CD4-positive, alpha-beta T cell (primary cell): ENCODE measurements at regions not wholly inside any gene's neighbourhood (a gene's known extent, or its start where the extent isn't known, plus 50 kb on each side); places are given as distances from the start of the nearest gene placed in this dataset.

Source experiments
- ATAC-seq: fragments of 200-7000 bp; cut with Tn5 transposase; one replicate; pipeline ENCODE4 v1.10.0; 2022; ENCODE audit warnings: mild to moderate bottlenecking; ENCODE audit not compliant: poor library complexity
- CTCF ChIA-PET: fragments of 350-600 bp; sonication (Branson Sonifier 250); formaldehyde crosslinking; loops from one replicate; lab custom pipeline; 2021; ENCODE audit warnings: antibody characterized with exemption, inconsistent platforms; lab: Charles Lee
- POLR2A ChIA-PET: fragments of 350-600 bp; sonication (Branson Sonifier 250); formaldehyde crosslinking; loops from one replicate; lab custom pipeline; 2021; ENCODE audit warnings: antibody characterized with exemption, inconsistent platforms; lab: Charles Lee
- DNase-seq, 14 experiments: peaks; one replicate each; pipeline ENCODE4 v3.0.0-alpha.2; 2013 to 2020; ENCODE audit warnings: mixed read lengths in 2 of 14
- H3K27ac ChIP-seq, 2 donors: one replicate each; pipeline versions ENCODE4 v1.5.1 to v1.7.0; 2013; ENCODE audit warnings: low read length in 2 of 2, low read depth in 1 of 2, mild to moderate bottlenecking in 1 of 2
- H3K27me3 ChIP-seq, 2 experiments: 1 replicate in 1 of 2; 2 replicates in 1 of 2; pipeline versions ENCODE4 v1.6.1 to v1.7.0; 2013; ENCODE audit warnings: low read length in 2 of 2, control low read depth in 1 of 2, mild to moderate bottlenecking in 1 of 2, moderate library complexity in 1 of 2; ENCODE audit not compliant: insufficient read depth in 2 of 2, control insufficient read depth in 1 of 2
- H3K36me3 ChIP-seq: one replicate; pipeline ENCODE4 v1.6.1; 2013; ENCODE audit warnings: low read length, control low read depth; ENCODE audit not compliant: insufficient read depth
- H3K4me1 ChIP-seq: one replicate; pipeline ENCODE4 v1.6.1; 2013; ENCODE audit warnings: low read length, control low read depth; ENCODE audit not compliant: insufficient read depth
- H3K4me3 ChIP-seq: one replicate; pipeline ENCODE4 v1.5.1; 2013; ENCODE audit warnings: mild to moderate bottlenecking, low read length, moderate library complexity
- H3K9me3 ChIP-seq, 2 experiments: 1 replicate in 1 of 2; 2 replicates in 1 of 2; pipeline versions ENCODE4 v1.6.1 to v1.7.0; 2013; ENCODE audit warnings: low read length in 2 of 2, mild to moderate bottlenecking in 2 of 2, control low read depth in 1 of 2, moderate library complexity in 1 of 2; ENCODE audit not compliant: control insufficient read depth in 1 of 2, insufficient read depth in 1 of 2
- H3K27ac Mint-ChIP-seq: one replicate; pipeline ENCODE4 v1.8.0; 2020; ENCODE audit warnings: mixed read lengths
- H3K27me3 Mint-ChIP-seq: one replicate; pipeline ENCODE4 v1.8.0; 2021; ENCODE audit warnings: mixed read lengths
- H3K36me3 Mint-ChIP-seq: one replicate; pipeline ENCODE4 v1.8.0; 2021; ENCODE audit warnings: low read depth, mixed read lengths
- H3K4me1 Mint-ChIP-seq: one replicate; pipeline ENCODE4 v1.8.0; 2021; ENCODE audit warnings: low read depth, mixed read lengths
- H3K4me3 Mint-ChIP-seq: one replicate; pipeline ENCODE4 v1.8.0; 2020; ENCODE audit warnings: mild to moderate bottlenecking, mixed read lengths
- H3K9me3 Mint-ChIP-seq: one replicate; pipeline ENCODE4 v1.8.0; 2020; ENCODE audit warnings: mixed read lengths
- CTCF ChIP-seq: fragments of 200-600 bp; IDR thresholded peaks from one replicate; pipeline ENCODE4 v1.8.0; 2022; ENCODE audit warnings: antibody characterized with exemption, mild to moderate bottlenecking
- intact Hi-C, 2 experiments: fragments of 100-400 bp; cut with DNase I in 1 of 2; cut with micrococcal nuclease in 1 of 2; formaldehyde crosslinking; loops; one replicate each; pipeline versions ENCODE4 v1.15.1 to v1.9.0; 2023 to 2025; cut with DNase I, micrococcal nuclease

GRCh38 chr17:71428897-71429296, 691.9 kb upstream of the SOX9 start:
- no peak for TF ChIP-seq CTCF
- DNase-seq = no peak
- ATAC-seq = no peak
- no peaks in the 10 kb centered on the region for H3K27me3 Mint-ChIP-seq
- Histone ChIP-seq H3K36me3 (no peaks in the 10 kb centered on the region), H3K27ac (no peak overlapping the region), H3K27me3 (no peaks in the 10 kb centered on the region), H3K4me1 (no peaks in the 10 kb centered on the region), H3K4me3 (no peak overlapping the region), H3K9me3 (no peaks in the 10 kb centered on the region)
- H3K4me1 Mint-ChIP-seq = no peaks in the 10 kb centered on the region
- H3K4me3 Mint-ChIP-seq = no peak overlapping the region
- H3K36me3 Mint-ChIP-seq = no peaks in the 10 kb centered on the region
- H3K27ac Mint-ChIP-seq = no peak overlapping the region
- ChIA-PET CTCF (no interaction called here), POLR2A (no interaction called here)
- intact Hi-C loops = no loop called here
- H3K9me3 Mint-ChIP-seq = peaks cover 11% of the 10 kb centered on the region

GRCh38 chr17:71430281-71430680, 690.5 kb upstream of the SOX9 start:
- H3K36me3 Mint-ChIP-seq = no peaks in the 10 kb centered on the region
- Histone ChIP-seq H3K27ac (no peak overlapping the region), H3K4me3 (no peak overlapping the region), H3K27me3 (no peaks in the 10 kb centered on the region), H3K9me3 (no peaks in the 10 kb centered on the region), H3K4me1 (no peaks in the 10 kb centered on the region), H3K36me3 (no peaks in the 10 kb centered on the region)
- ChIA-PET POLR2A (no interaction called here), CTCF (no interaction called here)
- no peak overlapping the region for H3K4me3 Mint-ChIP-seq
- TF ChIP-seq CTCF = no peak
- ATAC-seq (no peak), DNase-seq (no peak)
- H3K27me3 Mint-ChIP-seq = no peaks in the 10 kb centered on the region
- H3K9me3 Mint-ChIP-seq = peaks cover 8% of the 10 kb centered on the region
- intact Hi-C loops = no loop called here
- H3K4me1 Mint-ChIP-seq = no peaks in the 10 kb centered on the region
- H3K27ac Mint-ChIP-seq = no peak overlapping the region

- H3K4me1 Mint-ChIP-seq = no peaks in the 10 kb centered on the region
- CTCF ChIA-PET = no interaction called here
Measured at GRCh38 chr17:71431146-71431545, 689.7 kb upstream of the SOX9 start.

More at GRCh38 chr17:71431146-71431545, 689.7 kb upstream of the SOX9 start:
- Histone ChIP-seq H3K27ac (no peak overlapping the region), H3K4me3 (no peak overlapping the region), H3K27me3 (no peaks in the 10 kb centered on the region), H3K36me3 (no peaks in the 10 kb centered on the region), H3K9me3 (no peaks in the 10 kb centered on the region), H3K4me1 (no peaks in the 10 kb centered on the region)
- Mint-ChIP-seq H3K27me3 (no peaks in the 10 kb centered on the region), H3K9me3 (peaks cover 7% of the 10 kb centered on the region), H3K36me3 (no peaks in the 10 kb centered on the region), H3K27ac (no peak overlapping the region), H3K4me3 (no peak overlapping the region)
- intact Hi-C loops = no loop called here
- POLR2A ChIA-PET = no interaction called here
- ATAC-seq (no peak), DNase-seq (no peak)
- no peak for TF ChIP-seq CTCF
